ENCODE measurements at regions not wholly inside any gene's neighbourhood (a gene's known extent, or its start where the extent isn't known, plus 50 kb on each side); places are given as distances from the start of the nearest gene placed in this dataset.

DNA sequence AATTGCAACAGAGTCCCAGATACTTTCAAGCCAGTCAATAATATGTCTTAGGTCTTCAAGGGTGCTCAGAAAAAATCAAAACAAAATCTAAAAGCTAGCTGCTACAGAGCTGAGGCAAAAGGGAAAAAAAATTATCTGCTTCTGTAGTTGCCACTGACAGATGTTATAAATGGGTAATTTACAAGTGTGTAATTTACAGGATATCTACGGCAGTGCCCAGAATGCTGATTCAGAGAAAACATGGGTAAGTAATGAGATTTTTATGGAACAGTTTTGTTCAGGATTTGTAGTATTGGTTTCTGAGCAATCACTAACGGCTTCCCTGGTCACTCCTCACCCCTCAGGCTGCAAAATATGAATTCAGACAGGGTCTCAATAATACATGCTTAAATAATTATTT, 234.1 kb downstream of the GALC start:
- TF ChIP-seq, protein P1, sequence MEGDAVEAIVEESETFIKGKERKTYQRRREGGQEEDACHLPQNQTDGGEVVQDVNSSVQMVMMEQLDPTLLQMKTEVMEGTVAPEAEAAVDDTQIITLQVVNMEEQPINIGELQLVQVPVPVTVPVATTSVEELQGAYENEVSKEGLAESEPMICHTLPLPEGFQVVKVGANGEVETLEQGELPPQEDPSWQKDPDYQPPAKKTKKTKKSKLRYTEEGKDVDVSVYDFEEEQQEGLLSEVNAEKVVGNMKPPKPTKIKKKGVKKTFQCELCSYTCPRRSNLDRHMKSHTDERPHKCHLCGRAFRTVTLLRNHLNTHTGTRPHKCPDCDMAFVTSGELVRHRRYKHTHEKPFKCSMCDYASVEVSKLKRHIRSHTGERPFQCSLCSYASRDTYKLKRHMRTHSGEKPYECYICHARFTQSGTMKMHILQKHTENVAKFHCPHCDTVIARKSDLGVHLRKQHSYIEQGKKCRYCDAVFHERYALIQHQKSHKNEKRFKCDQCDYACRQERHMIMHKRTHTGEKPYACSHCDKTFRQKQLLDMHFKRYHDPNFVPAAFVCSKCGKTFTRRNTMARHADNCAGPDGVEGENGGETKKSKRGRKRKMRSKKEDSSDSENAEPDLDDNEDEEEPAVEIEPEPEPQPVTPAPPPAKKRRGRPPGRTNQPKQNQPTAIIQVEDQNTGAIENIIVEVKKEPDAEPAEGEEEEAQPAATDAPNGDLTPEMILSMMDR (IDR thresholded peaks at IDR 0.05), result no peak

DNA sequence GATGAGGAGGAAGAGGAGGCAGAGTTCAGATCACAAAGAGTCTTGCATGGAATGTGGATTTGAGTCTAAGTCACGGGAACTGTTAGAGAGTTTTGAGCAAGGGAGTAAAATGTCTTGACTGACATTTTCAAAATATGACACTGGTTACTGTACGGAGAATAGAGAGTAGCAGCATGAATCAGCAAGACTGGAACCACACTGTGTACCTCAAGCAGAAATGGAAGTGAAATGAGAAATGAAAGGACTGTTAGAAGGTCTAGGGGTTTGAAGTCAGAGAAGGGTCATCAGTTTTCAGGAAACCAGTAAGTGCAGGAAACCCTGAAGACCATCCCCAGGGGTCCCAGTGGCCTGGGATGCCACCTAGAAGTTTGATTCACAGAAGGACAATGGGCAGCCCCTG, 236.3 kb downstream of the GALC start:
- TF ChIP-seq, protein P1 (IDR thresholded peaks at IDR 0.05), result no peak

DNA sequence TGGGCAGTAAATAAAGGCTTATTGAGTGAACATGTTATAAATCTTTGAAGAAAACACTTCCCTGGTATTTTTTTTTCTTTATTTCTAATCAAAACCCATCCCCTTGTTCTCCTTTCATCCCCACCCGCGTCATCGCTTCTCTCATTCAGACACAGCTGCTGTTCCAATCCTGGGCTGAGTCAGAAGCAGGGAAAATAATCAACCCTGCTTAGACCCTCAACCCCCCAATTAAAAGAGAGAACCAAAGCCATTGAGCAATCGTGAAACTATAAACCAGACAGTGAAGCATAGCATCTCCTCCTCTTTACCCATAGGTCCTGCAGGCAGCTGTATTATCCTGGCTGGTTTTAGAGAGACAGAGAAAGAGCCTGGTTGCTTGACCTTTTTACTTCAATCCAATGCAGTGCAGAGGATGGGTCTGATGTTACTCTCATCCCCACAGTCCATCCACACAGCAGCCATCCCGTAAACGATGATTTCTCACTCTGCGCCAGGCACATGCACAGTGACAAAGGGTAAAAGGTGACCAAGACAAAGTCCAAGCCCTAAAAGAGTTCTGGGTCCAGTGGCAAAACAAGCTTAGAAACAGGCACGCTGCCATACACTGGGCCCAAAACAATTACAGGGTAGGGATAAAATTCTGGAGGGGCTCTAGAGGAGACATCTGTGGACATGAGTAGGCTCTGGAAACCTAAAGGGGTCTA, 238.3 kb downstream of the GALC start:
- TF ChIP-seq, protein P1 (IDR thresholded peaks at IDR 0.05), result no peak

DNA sequence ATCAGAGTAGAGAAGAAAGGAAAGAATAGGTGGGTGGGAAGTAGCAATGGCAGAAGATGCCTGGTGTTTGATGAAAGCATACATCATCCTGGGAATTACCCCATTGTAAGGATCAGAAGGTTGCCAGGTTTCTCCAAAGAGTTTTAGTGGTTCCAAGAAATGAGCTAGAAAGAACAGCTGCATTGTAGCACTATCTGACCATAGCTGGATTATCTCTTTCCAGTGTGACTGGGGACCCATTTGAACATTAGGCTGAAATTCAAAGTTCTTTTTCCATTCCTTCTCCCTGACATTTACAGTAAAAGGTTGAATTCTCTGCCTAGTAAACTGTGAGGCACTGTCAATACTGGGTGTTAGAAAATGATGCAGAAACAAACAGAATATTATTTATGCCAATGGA, 244.4 kb downstream of the GALC start:
- TF ChIP-seq, protein P1 (IDR thresholded peaks at IDR 0.05), result no peak

DNA sequence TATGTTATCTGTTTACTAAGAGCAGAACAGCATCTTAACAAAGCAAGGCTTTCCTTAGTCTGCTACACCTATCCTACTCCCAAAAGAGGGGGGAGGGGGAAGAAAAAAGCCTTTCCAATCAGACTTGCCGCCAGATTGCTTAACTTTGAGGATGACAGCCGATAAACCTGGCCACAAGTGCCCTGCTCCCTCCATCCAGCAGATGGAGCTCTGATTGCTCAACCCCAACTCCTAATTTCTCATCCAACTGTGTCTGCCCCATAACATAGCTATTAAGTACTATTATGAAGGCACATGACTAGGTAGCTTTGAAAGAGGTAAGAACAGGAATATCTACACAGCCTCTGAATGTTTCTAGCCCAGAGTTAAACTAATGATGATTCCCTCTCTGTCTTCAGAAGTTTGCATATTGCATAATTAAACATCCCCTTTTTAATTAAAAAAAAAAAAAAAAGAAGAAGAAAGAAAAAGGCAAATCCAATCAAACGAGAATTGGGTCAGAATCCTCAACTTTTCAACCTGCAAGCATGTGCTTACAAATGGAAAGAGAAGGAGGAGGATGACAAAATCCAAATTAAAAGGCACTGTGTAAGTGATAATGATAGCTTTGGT, 247.4 kb downstream of the GALC start:
- TF ChIP-seq, protein P1 (IDR thresholded peaks at IDR 0.05), result peak; percentile 83

DNA sequence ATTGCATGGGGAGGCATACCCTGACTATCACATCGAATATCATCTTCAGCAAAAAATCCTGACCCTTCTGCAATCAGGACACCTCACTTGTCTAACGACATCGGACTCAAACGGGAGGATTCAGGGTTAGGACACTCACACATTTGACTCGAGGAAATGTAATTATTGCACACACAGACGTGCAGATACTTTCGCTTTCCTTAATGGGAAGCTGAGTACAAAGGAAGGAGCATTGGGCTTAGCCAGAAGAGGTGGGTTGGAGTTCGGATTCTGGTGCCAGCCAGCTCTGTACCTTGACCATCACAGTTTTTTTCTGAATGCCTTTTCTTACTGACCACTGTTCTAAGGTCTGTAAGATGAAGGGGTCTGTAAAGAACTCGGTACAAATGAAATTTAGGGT, 260.4 kb downstream of the GALC start:
- TF ChIP-seq, protein P1 (IDR thresholded peaks at IDR 0.05), result no peak

DNA sequence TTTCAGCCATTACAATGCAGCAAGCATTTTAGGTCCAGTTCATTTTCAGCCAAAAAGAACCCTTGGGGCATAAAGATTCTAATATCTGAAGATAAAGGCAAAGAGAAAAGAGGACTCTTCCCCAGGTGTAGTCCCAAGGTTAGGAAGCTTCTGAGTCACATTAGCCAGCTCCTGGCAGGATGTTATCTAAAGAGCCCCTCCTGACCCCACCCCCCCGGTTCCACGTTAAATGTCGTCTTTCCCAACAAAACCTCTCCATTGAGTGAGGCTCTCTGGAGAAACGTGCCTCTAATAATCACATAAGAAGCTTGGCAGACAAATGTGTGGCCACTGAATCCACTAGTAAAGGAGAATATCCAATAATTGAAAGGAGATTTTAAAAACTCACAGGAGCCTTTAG, 267.7 kb downstream of the GALC start:
- TF ChIP-seq, protein P1 (IDR thresholded peaks at IDR 0.05), result no peak

All from LNCAP (cell line).